PC-3 (cell line): ENCODE measurements at regions not wholly inside any gene's neighbourhood (a gene's known extent, or its start where the extent isn't known, plus 50 kb on each side); places are given as distances from the start of the nearest gene placed in this dataset.

Experiments
- ATAC-seq: fragments of 200-7000 bp; cut with Tn5 transposase; 2 replicates; pipeline ENCODE4 v1.9.1; 2020; ENCODE audit warnings: mild to moderate bottlenecking, moderate library complexity
- BruUV-seq: library from RNA; stranded (reverse); fragments of 400-500 nt; replicated peaks from 2 replicates; lab custom pipeline; 2021; lab: Mats Ljungman, UMichigan
- CTCF ChIA-PET: fragments of 300-600 bp; sonication (Branson Sonifier 250); formaldehyde crosslinking; loops from one replicate; lab custom pipeline; 2022; ENCODE audit warnings: antibody characterized with exemption; lab: Charles Lee
- POLR2A ChIA-PET: fragments of 300-600 bp; sonication (Branson Sonifier 250); formaldehyde crosslinking; loops from one replicate; lab custom pipeline; 2022; ENCODE audit warnings: antibody characterized with exemption; ENCODE audit not compliant: unreplicated experiment; lab: Charles Lee
- DNase-seq: peaks from one replicate; pipeline ENCODE4 v3.0.0-alpha.2; 2015
- H2AFZ ChIP-seq: fragments of 300-600 bp; sonication (generic); 2 replicates; pipeline ENCODE4 v1.6.0; 2016; ENCODE audit warnings: antibody characterized with exemption, low read length
- H3F3A ChIP-seq: fragments of 300-600 bp; sonication (generic); one replicate; pipeline ENCODE4 v1.6.0; 2017; ENCODE audit warnings: antibody characterized with exemption, low read length, control low read depth, mild to moderate bottlenecking; ENCODE audit not compliant: unreplicated experiment
- H3K27ac ChIP-seq: fragments of 300-600 bp; sonication (generic); 2 replicates; pipeline ENCODE4 v1.5.1; 2016; ENCODE audit warnings: mild to moderate bottlenecking, low read length
- H3K27me3 ChIP-seq: fragments of 300-600 bp; sonication (generic); 2 replicates; pipeline ENCODE4 v1.6.1; 2016; ENCODE audit warnings: low read length, mixed read lengths
- H3K36me3 ChIP-seq: fragments of 300-600 bp; sonication (generic); 2 replicates; pipeline ENCODE4 v1.6.1; 2016; ENCODE audit warnings: low read depth, mixed run types, low read length, mixed read lengths
- H3K4me1 ChIP-seq: fragments of 300-600 bp; sonication (generic); 2 replicates; pipeline ENCODE4 v1.5.1; 2016; ENCODE audit warnings: low read length; ENCODE audit not compliant: insufficient read depth
- H3K4me2 ChIP-seq: fragments of 300-600 bp; sonication (generic); 2 replicates; pipeline ENCODE4 v1.6.0; 2016; ENCODE audit warnings: low read length
- H3K4me3 ChIP-seq: fragments of 300-600 bp; sonication (generic); 2 replicates; pipeline ENCODE4 v1.5.1; 2016; ENCODE audit warnings: mild to moderate bottlenecking, low read length, mixed read lengths
- H3K79me2 ChIP-seq: fragments of 300-600 bp; sonication (generic); 2 replicates; pipeline ENCODE4 v1.6.1; 2017; ENCODE audit warnings: low read length, mixed read lengths
- H3K9ac ChIP-seq: fragments of 300-600 bp; sonication (generic); 2 replicates; pipeline ENCODE4 v1.6.0; 2016; ENCODE audit warnings: mild to moderate bottlenecking, low read length
- H3K9me2 ChIP-seq: fragments of 300-600 bp; sonication (generic); replicated peaks from 2 replicates; pipeline ENCODE4 v1.6.1; 2016; ENCODE audit warnings: mixed run types, low read length, mixed read lengths
- H3K9me3 ChIP-seq: fragments of 300-600 bp; sonication (generic); 2 replicates; pipeline ENCODE4 v1.6.1; 2016; ENCODE audit warnings: low read length, mixed read lengths
- H4K20me1 ChIP-seq: fragments of 300-600 bp; sonication (generic); 2 replicates; pipeline ENCODE4 v1.6.1; 2016; ENCODE audit warnings: low read length, mixed read lengths
- CTCF ChIP-seq: fragments of 300-600 bp; sonication (generic); conservative IDR thresholded peaks from 2 replicates; pipeline ENCODE4 v1.5.1; 2017; ENCODE audit warnings: antibody characterized with exemption, low read depth, mild to moderate bottlenecking, low read length
- EZH2 ChIP-seq: fragments of 300-600 bp; sonication (generic); IDR thresholded peaks from one replicate; pipeline ENCODE4 v1.6.1; 2017; ENCODE audit warnings: antibody characterized with exemption, mild to moderate bottlenecking, low read length; ENCODE audit not compliant: unreplicated experiment
- EZH2phosphoT487 ChIP-seq: fragments of 300-600 bp; sonication (generic); IDR thresholded peaks from 2 replicates; pipeline ENCODE4 v1.6.1; 2018; ENCODE audit warnings: mild to moderate bottlenecking, antibody characterized with exemption, low read length, borderline replicate concordance
- intact Hi-C: fragments of 100-400 bp; cut with micrococcal nuclease; formaldehyde crosslinking; loops from 2 replicates; pipeline ENCODE4 v1.9.0; 2023

- intact Hi-C loops: no loop called here
- Histone ChIP-seq H3K27me3 (peaks cover 37% of the 10 kb centered on the region), H2AFZ (no peak overlapping the region), H4K20me1 (no peaks in the 10 kb centered on the region), H3K27ac (no peak overlapping the region), H3K4me2 (no peak overlapping the region), H3K4me3 (no peak overlapping the region), H3K9ac (no peak overlapping the region), H3F3A (no peaks in the 10 kb centered on the region), H3K4me1 (no peaks in the 10 kb centered on the region), H3K36me3 (no peaks in the 10 kb centered on the region), H3K79me2 (no peaks in the 10 kb centered on the region), H3K9me3 (no peaks in the 10 kb centered on the region), H3K9me2 (no peaks in the 10 kb centered on the region)
- CTCF ChIA-PET: no interaction called here
- POLR2A ChIA-PET: no interaction called here
- TF ChIP-seq CTCF (no peak), EZH2 (no peak), EZH2phosphoT487 (no peak)
- no peak for ATAC-seq
- no peak for DNase-seq
- BruUV-seq: no TSS peak
Observed at GRCh38 chr7:153012203-153012602, 252.7 kb downstream of the ACTR3B start.

- no peak for DNase-seq
- Histone ChIP-seq H3K79me2 (no peaks in the 10 kb centered on the region), H3K9me2 (no peaks in the 10 kb centered on the region), H3K4me3 (no peak overlapping the region), H3F3A (no peaks in the 10 kb centered on the region), H3K27ac (no peak overlapping the region), H3K27me3 (peaks cover 52% of the 10 kb centered on the region), H3K9ac (no peak overlapping the region), H2AFZ (no peak overlapping the region), H4K20me1 (no peaks in the 10 kb centered on the region), H3K9me3 (no peaks in the 10 kb centered on the region), H3K4me1 (no peaks in the 10 kb centered on the region), H3K4me2 (no peak overlapping the region), H3K36me3 (no peaks in the 10 kb centered on the region)
- ATAC-seq: no peak
- BruUV-seq: no TSS peak
- POLR2A ChIA-PET: no interaction called here
- CTCF ChIA-PET: no interaction called here
- TF ChIP-seq EZH2phosphoT487 (no peak), EZH2 (no peak), CTCF (no peak)
- intact Hi-C loops: no loop called here
Observed at GRCh38 chr7:153017223-153017622, 257.7 kb downstream of the ACTR3B start.

- Histone ChIP-seq H3K4me3 (no peak overlapping the region), H4K20me1 (no peaks in the 10 kb centered on the region), H3K4me1 (no peaks in the 10 kb centered on the region), H3K27ac (no peak overlapping the region), H3K4me2 (no peak overlapping the region), H3K9ac (no peak overlapping the region), H3F3A (no peaks in the 10 kb centered on the region), H3K9me3 (no peaks in the 10 kb centered on the region), H3K79me2 (no peaks in the 10 kb centered on the region), H3K9me2 (no peaks in the 10 kb centered on the region), H3K27me3 (peaks cover 55% of the 10 kb centered on the region), H2AFZ (no peak overlapping the region), H3K36me3 (no peaks in the 10 kb centered on the region)
- intact Hi-C loops: no loop called here
- POLR2A ChIA-PET: no interaction called here
- no peak for TF ChIP-seq EZH2
- TF ChIP-seq CTCF: no peak
- no peak for TF ChIP-seq EZH2phosphoT487
- CTCF ChIA-PET: no interaction called here
- BruUV-seq: no TSS peak
- ATAC-seq: no peak
- DNase-seq: no peak
Observed at GRCh38 chr7:153021542-153021941, 262.0 kb downstream of the ACTR3B start.
